HL-60 (cell line): ENCODE measurements at regions not wholly inside any gene's neighbourhood (a gene's known extent, or its start where the extent isn't known, plus 50 kb on each side); places are given as distances from the start of the nearest gene placed in this dataset.

Source experiments
- GABPA ChIP-seq: IDR thresholded peaks from 2 replicates; pipeline ENCODE4 v1.6.1; 2012; ENCODE audit warnings: low read depth
- POLR2AphosphoS5 ChIP-seq: IDR thresholded peaks from 2 replicates; pipeline ENCODE4 v1.6.1; 2012; ENCODE audit warnings: low read depth
- TF ChIP-seq, protein P1 (sequence below): IDR thresholded peaks from 2 replicates; pipeline ENCODE4 v1.6.1; 2012; ENCODE audit warnings: low read depth; ENCODE audit not compliant: insufficient replicate concordance
- TF ChIP-seq, protein P2 (sequence below): IDR thresholded peaks from one replicate; pipeline ENCODE4 v1.5.1; 2011; ENCODE audit warnings: low read length, control low read depth, inconsistent platforms; ENCODE audit not compliant: insufficient read depth

GRCh38 chr10:129404091-129404490 is 63.0 kb upstream of the MGMT start:
- TF ChIP-seq, protein P1, sequence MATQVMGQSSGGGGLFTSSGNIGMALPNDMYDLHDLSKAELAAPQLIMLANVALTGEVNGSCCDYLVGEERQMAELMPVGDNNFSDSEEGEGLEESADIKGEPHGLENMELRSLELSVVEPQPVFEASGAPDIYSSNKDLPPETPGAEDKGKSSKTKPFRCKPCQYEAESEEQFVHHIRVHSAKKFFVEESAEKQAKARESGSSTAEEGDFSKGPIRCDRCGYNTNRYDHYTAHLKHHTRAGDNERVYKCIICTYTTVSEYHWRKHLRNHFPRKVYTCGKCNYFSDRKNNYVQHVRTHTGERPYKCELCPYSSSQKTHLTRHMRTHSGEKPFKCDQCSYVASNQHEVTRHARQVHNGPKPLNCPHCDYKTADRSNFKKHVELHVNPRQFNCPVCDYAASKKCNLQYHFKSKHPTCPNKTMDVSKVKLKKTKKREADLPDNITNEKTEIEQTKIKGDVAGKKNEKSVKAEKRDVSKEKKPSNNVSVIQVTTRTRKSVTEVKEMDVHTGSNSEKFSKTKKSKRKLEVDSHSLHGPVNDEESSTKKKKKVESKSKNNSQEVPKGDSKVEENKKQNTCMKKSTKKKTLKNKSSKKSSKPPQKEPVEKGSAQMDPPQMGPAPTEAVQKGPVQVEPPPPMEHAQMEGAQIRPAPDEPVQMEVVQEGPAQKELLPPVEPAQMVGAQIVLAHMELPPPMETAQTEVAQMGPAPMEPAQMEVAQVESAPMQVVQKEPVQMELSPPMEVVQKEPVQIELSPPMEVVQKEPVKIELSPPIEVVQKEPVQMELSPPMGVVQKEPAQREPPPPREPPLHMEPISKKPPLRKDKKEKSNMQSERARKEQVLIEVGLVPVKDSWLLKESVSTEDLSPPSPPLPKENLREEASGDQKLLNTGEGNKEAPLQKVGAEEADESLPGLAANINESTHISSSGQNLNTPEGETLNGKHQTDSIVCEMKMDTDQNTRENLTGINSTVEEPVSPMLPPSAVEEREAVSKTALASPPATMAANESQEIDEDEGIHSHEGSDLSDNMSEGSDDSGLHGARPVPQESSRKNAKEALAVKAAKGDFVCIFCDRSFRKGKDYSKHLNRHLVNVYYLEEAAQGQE = no peak
- TF ChIP-seq POLR2AphosphoS5 (no peak), GABPA (no peak)
- TF ChIP-seq, protein P2, sequence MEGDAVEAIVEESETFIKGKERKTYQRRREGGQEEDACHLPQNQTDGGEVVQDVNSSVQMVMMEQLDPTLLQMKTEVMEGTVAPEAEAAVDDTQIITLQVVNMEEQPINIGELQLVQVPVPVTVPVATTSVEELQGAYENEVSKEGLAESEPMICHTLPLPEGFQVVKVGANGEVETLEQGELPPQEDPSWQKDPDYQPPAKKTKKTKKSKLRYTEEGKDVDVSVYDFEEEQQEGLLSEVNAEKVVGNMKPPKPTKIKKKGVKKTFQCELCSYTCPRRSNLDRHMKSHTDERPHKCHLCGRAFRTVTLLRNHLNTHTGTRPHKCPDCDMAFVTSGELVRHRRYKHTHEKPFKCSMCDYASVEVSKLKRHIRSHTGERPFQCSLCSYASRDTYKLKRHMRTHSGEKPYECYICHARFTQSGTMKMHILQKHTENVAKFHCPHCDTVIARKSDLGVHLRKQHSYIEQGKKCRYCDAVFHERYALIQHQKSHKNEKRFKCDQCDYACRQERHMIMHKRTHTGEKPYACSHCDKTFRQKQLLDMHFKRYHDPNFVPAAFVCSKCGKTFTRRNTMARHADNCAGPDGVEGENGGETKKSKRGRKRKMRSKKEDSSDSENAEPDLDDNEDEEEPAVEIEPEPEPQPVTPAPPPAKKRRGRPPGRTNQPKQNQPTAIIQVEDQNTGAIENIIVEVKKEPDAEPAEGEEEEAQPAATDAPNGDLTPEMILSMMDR = no peak
